ENCODE measurements at regions not wholly inside any gene's neighbourhood (a gene's known extent, or its start where the extent isn't known, plus 50 kb on each side); places are given as distances from the start of the nearest gene placed in this dataset.

DNA sequence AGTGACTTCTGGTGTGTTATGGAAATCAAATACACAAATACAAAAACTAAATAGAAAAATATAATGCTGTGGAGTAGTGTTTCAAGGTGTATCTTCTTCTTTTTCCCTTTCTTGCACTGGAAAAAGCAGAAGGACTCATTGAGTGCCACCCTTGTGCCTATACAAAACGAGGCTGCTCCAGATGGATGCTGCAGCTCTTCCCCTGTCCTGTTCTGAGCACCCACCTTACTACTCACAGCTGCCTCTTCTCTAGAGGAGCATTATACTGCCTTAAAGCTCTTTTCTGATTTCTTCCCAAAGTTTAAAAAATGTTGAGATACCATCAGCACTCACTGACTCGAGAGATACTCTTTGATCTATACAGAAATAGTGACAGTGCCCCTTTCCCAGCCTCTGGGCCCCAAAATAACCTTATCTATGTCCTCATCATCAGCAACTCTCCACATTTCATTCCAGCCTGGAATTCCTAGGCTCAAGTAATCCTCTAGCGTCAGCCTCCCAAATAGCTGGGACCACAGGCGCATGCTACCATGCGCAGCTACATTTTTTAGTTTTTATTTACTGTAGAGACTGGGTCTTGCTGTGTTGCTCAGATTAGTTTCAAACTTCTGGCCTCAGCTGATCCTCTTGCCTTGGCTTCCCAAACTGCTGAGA lies 1356.1 kb upstream of the NRXN1 start:
- in situ Hi-C loops (cut with HindIII; ENCODE audit: low sequenced_read_pairs), result no loop called here
- no peak for DNase-seq (ENCODE audit: low read depth, low spot score)
- TF ChIP-seq, protein P1, sequence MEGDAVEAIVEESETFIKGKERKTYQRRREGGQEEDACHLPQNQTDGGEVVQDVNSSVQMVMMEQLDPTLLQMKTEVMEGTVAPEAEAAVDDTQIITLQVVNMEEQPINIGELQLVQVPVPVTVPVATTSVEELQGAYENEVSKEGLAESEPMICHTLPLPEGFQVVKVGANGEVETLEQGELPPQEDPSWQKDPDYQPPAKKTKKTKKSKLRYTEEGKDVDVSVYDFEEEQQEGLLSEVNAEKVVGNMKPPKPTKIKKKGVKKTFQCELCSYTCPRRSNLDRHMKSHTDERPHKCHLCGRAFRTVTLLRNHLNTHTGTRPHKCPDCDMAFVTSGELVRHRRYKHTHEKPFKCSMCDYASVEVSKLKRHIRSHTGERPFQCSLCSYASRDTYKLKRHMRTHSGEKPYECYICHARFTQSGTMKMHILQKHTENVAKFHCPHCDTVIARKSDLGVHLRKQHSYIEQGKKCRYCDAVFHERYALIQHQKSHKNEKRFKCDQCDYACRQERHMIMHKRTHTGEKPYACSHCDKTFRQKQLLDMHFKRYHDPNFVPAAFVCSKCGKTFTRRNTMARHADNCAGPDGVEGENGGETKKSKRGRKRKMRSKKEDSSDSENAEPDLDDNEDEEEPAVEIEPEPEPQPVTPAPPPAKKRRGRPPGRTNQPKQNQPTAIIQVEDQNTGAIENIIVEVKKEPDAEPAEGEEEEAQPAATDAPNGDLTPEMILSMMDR (IDR thresholded peaks at IDR 0.05; ENCODE audit: low read depth, low read length), result no peak
- H3K4me3 ChIP-seq (ENCODE audit: low read depth, low read length), result no peak overlapping the region

DNA sequence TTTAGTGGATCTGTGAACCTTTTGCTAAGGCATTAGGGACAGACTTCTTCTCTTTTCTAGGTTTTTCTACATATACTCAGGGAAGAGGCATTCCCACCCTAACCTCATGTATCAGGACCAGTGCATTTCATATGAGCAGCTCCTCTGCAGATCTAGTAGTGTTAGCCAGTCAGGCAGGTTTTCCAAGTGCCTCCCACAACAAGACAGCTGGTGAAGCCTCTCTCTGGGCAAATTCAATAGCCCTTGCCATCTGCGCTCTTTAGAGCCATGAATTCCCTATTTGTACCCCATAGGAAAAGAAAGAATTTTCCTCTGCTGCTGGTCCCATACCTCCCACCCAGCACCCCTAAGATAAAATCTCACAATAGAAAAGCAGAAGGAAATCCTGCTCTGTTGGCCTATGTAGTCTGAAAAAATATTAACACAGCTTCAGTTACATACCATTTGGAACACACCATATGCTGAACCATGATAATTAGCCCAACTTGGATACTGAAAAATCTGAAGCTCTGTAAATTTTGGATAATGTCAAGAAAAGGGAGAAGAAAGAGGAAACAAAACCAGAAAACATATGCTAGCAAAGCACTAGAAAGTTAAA lies 1354.6 kb upstream of the NRXN1 start:
- TF ChIP-seq, protein P1 (IDR thresholded peaks at IDR 0.05; ENCODE audit: low read depth, low read length), result no peak
- no peak overlapping the region for H3K4me3 ChIP-seq (ENCODE audit: low read depth, low read length)
- DNase-seq (ENCODE audit: low read depth, low spot score), result no peak
- in situ Hi-C loops (cut with HindIII; ENCODE audit: low sequenced_read_pairs), result no loop called here

DNA sequence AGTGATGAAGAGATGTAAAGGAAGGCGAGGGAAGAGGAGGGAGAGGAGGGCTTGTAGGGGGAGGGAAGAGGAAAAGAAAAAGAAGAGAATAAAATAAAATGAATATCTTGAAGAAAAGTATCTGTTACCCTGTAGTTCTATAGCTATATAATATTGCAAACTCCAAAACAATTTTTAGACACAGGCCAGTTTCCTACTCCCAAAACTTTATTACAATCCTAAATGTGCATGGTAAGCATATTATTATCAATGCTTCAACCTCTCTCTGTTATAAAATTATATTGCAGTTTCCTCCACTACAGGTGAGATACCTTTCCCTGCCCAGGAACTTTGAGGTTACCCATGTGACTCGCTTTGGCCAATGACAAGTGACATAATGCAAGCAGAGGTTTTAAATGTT lies 1351.6 kb upstream of the NRXN1 start:
- H3K4me3 ChIP-seq (ENCODE audit: low read depth, low read length), result no peak overlapping the region
- in situ Hi-C loops (cut with HindIII; ENCODE audit: low sequenced_read_pairs), result no loop called here
- TF ChIP-seq, protein P1 (IDR thresholded peaks at IDR 0.05; ENCODE audit: low read depth, low read length), result no peak
- no peak for DNase-seq (ENCODE audit: low read depth, low spot score)

DNA sequence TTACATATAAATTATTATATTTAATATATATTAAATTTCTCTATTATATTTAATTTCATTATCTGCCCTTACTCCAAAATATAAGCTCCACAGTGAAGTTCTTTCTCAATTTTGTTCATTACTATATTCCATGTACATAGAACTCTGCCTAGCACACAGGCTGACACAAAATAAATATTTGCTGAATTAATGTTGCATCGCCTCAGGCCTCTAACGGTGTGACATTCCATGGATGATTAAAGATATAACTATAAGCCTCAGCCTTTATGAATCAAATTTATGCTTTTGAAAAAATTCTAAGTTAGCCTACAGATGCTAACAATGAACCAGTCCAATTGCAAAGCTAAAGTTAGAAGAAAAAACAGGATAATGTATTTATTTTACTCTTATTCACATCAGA lies 1337.2 kb upstream of the NRXN1 start:
- H3K4me3 ChIP-seq (ENCODE audit: low read depth, low read length), result no peak overlapping the region
- TF ChIP-seq, protein P1 (IDR thresholded peaks at IDR 0.05; ENCODE audit: low read depth, low read length), result no peak
- in situ Hi-C loops (cut with HindIII; ENCODE audit: low sequenced_read_pairs), result no loop called here
- no peak for DNase-seq (ENCODE audit: low read depth, low spot score)

DNA sequence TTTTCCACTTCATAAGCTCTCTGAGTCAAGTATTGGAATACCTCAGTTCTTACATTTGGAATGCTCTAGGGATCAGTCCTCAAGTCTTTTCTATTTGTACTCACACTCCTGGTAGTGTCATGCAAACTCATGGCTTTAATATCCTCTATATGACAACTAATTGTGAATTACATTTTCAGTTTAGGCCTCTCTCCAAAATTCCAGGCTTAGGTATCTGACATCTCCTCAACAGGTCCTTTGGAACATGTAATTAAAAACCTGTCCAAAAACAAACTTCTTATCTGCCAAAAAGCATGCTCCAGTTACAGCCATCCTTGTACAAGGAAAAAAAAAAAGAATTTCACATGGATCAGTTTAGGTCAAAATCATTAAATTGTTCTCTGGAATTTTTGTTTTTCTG lies 1336.2 kb upstream of the NRXN1 start:
- in situ Hi-C loops (cut with HindIII; ENCODE audit: low sequenced_read_pairs), result no loop called here
- no peak for DNase-seq (ENCODE audit: low read depth, low spot score)
- H3K4me3 ChIP-seq (ENCODE audit: low read depth, low read length), result no peak overlapping the region
- TF ChIP-seq, protein P1 (IDR thresholded peaks at IDR 0.05; ENCODE audit: low read depth, low read length), result no peak

DNA sequence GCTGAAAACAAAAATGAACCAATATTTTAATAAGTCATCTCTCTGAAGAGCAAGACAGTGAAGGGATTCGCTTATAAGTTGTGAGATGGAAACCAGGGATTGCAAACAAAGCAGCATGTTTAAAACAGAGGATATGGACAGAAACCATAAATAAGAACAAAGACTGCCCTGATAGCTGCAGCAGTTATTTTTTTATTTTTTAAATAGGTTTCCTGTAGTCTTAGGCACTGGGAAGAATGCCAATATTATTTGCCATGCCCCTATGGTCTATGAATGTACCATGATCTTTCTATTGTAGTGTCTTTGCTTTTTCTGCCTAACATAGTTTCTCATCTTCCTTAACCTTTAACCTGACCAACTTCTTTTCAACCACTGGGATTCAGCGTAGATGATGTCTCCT lies 1334.0 kb upstream of the NRXN1 start:
- DNase-seq (ENCODE audit: low read depth, low spot score), result no peak
- TF ChIP-seq, protein P1 (IDR thresholded peaks at IDR 0.05; ENCODE audit: low read depth, low read length), result no peak
- in situ Hi-C loops (cut with HindIII; ENCODE audit: low sequenced_read_pairs), result no loop called here
- no peak overlapping the region for H3K4me3 ChIP-seq (ENCODE audit: low read depth, low read length)
